ENCODE measurements at regions not wholly inside any gene's neighbourhood (a gene's known extent, or its start where the extent isn't known, plus 50 kb on each side); places are given as distances from the start of the nearest gene placed in this dataset.

DNA sequence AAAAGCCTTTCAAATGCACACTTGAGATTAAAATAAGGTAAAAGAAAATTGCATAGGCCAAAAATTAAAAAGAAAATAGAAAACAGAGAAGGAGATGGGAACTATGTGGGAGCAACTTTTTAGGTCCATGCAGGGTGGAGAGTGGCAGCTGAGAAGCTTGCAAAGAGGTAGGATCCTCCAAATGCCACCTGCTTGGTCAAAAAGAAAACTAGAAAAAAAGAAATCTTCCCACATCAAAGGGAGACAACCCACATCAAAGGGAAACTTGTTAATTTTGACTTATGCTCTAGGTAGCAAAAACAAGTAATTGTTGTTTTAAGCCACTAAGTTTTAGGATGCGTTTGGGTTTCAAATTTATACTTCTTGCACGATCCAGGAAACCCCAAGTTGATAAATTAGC lies 342.9 kb downstream of the IL20RB start:
- H3K27me3 ChIP-seq (replicated peaks; ENCODE audit: insufficient read depth, low read depth, low read length, poor library complexity), result peaks cover 7% of the 10 kb centered on the region
- H3K4me3 ChIP-seq (ENCODE audit: low read depth, low read length, poor library complexity, severe bottlenecking), result no peak overlapping the region
- ChIA-PET POLR2A (ENCODE audit: low non-redundant PET) (no interaction called here), CTCF (no interaction called here)
- no peaks in the 10 kb centered on the region for H3K4me1 ChIP-seq (ENCODE audit: insufficient read depth, low read length, poor library complexity, severe bottlenecking)
- H3K27ac ChIP-seq (ENCODE audit: low read depth, low read length, poor library complexity, severe bottlenecking), result no peak overlapping the region
- no peak for DNase-seq (ENCODE audit: low spot score)
- H3K9me3 ChIP-seq (ENCODE audit: low read depth, low read length, poor library complexity, severe bottlenecking), result no peaks in the 10 kb centered on the region
- no peaks in the 10 kb centered on the region for H3K36me3 ChIP-seq (ENCODE audit: insufficient read depth, low read length, poor library complexity, severe bottlenecking)
- TF ChIP-seq, protein P1, sequence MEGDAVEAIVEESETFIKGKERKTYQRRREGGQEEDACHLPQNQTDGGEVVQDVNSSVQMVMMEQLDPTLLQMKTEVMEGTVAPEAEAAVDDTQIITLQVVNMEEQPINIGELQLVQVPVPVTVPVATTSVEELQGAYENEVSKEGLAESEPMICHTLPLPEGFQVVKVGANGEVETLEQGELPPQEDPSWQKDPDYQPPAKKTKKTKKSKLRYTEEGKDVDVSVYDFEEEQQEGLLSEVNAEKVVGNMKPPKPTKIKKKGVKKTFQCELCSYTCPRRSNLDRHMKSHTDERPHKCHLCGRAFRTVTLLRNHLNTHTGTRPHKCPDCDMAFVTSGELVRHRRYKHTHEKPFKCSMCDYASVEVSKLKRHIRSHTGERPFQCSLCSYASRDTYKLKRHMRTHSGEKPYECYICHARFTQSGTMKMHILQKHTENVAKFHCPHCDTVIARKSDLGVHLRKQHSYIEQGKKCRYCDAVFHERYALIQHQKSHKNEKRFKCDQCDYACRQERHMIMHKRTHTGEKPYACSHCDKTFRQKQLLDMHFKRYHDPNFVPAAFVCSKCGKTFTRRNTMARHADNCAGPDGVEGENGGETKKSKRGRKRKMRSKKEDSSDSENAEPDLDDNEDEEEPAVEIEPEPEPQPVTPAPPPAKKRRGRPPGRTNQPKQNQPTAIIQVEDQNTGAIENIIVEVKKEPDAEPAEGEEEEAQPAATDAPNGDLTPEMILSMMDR (conservative IDR thresholded peaks at IDR 0.05; ENCODE audit: low read depth, low read length), result no peak
- no peak for TF ChIP-seq EZH2 (IDR thresholded peaks at IDR 0.05; ENCODE audit: borderline replicate concordance, low read depth, low read length, poor library complexity, severe bottlenecking)
- intact Hi-C loops (cut with micrococcal nuclease; ENCODE audit: unreplicated experiment), result no loop called here
- BruUV-seq (replicated peaks), result no TSS peak

DNA sequence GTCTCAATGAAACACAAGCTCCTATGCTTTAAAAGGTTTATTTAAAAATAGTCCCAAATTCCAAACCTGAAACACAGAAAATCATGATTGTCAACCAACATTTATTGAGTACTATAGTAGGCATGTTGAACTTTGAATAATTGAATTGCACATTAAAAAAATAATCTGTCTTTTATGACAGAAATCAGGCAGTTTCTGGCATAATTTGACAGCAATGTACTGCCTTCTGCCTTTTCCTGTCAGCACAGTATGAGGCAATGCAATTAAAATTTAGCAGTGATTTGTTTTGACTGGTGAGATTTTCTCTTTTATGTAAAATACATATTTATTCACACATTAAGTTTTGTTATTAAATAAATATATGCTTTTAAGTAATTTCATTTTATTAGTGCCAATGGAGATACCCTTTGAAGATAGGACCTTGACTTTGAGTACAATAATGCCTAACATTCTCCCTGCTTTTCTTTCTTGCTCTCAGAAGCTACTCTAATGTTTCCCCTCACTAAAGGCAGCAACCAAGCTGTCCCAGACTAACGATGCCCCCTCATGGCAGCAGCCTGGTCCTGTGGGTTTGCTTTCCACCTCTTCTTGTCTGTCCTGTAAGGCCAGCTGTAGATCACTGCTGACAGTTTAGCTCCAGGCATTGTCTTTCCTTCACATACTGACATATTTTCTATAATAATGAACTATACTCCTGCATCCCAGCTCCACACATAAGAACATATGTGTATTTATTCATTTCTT lies 346.7 kb downstream of the IL20RB start:
- DNase-seq (ENCODE audit: low spot score), result no peak
- ChIA-PET POLR2A (ENCODE audit: low non-redundant PET) (no interaction called here), CTCF (no interaction called here)
- TF ChIP-seq, protein P1 (conservative IDR thresholded peaks at IDR 0.05; ENCODE audit: low read depth, low read length), result 0 out of 2 replicates have a peak, but pooled peaks have one; percentile 13
- no peak for TF ChIP-seq EZH2 (IDR thresholded peaks at IDR 0.05; ENCODE audit: borderline replicate concordance, low read depth, low read length, poor library complexity, severe bottlenecking)
- H3K9me3 ChIP-seq (ENCODE audit: low read depth, low read length, poor library complexity, severe bottlenecking), result no peaks in the 10 kb centered on the region
- no TSS peak for BruUV-seq (replicated peaks)
- intact Hi-C loops (cut with micrococcal nuclease; ENCODE audit: unreplicated experiment), result no loop called here
- H3K4me1 ChIP-seq (ENCODE audit: insufficient read depth, low read length, poor library complexity, severe bottlenecking), result no peaks in the 10 kb centered on the region
- H3K27me3 ChIP-seq (replicated peaks; ENCODE audit: insufficient read depth, low read depth, low read length, poor library complexity), result no peaks in the 10 kb centered on the region
- no peak overlapping the region for H3K27ac ChIP-seq (ENCODE audit: low read depth, low read length, poor library complexity, severe bottlenecking)
- no peak overlapping the region for H3K4me3 ChIP-seq (ENCODE audit: low read depth, low read length, poor library complexity, severe bottlenecking)
- no peaks in the 10 kb centered on the region for H3K36me3 ChIP-seq (ENCODE audit: insufficient read depth, low read length, poor library complexity, severe bottlenecking)

DNA sequence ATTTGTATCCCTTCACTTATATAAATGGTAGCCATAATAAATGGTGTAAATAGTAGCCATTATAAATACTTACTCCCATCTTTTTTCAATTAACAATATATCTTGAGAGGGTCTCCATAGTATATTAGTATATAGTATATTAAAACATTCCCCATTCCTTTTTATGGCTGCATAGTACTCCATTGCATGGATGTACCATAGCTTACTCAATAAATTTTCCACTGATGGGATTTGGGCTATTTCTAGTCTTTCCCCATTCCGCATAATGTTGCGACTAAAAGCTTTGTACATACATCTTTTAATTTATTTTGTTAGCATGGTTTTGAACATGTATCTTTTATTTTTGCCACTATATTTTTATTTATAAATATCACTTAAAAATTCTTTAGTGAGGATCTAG lies 366.3 kb downstream of the IL20RB start:
- Histone ChIP-seq H3K27ac (ENCODE audit: low read depth, low read length, poor library complexity, severe bottlenecking) (no peak overlapping the region), H3K4me3 (ENCODE audit: low read depth, low read length, poor library complexity, severe bottlenecking) (no peak overlapping the region), H3K27me3 (replicated peaks; ENCODE audit: insufficient read depth, low read depth, low read length, poor library complexity) (peaks cover 14% of the 10 kb centered on the region), H3K4me1 (ENCODE audit: insufficient read depth, low read length, poor library complexity, severe bottlenecking) (no peaks in the 10 kb centered on the region), H3K9me3 (ENCODE audit: low read depth, low read length, poor library complexity, severe bottlenecking) (no peaks in the 10 kb centered on the region), H3K36me3 (ENCODE audit: insufficient read depth, low read length, poor library complexity, severe bottlenecking) (no peaks in the 10 kb centered on the region)
- ChIA-PET POLR2A (ENCODE audit: low non-redundant PET) (no interaction called here), CTCF (no interaction called here)
- TF ChIP-seq, protein P1 (conservative IDR thresholded peaks at IDR 0.05; ENCODE audit: low read depth, low read length), result no peak
- no peak for TF ChIP-seq EZH2 (IDR thresholded peaks at IDR 0.05; ENCODE audit: borderline replicate concordance, low read depth, low read length, poor library complexity, severe bottlenecking)
- DNase-seq (ENCODE audit: low spot score), result no peak
- BruUV-seq (replicated peaks), result no TSS peak
- intact Hi-C loops (cut with micrococcal nuclease; ENCODE audit: unreplicated experiment), result no loop called here

Measured in A673 (cell line).